SK-N-SH treated with all-trans-retinoic acid at 6 μM for 48 hours (cell line): ENCODE measurements at regions not wholly inside any gene's neighbourhood (a gene's known extent, or its start where the extent isn't known, plus 50 kb on each side); places are given as distances from the start of the nearest gene placed in this dataset.

Experiments used
- ESRRG ChIP-seq: fragments of 250-450 bp; sonication (Bioruptor Pico); IDR thresholded peaks from 2 replicates; pipeline ENCODE4 v1.6.1; 2021; ENCODE audit warnings: mild to moderate bottlenecking
- OSR1 ChIP-seq: fragments of 250-450 bp; sonication (Bioruptor Pico); IDR thresholded peaks from 2 replicates; pipeline ENCODE4 v1.8.0; 2022; ENCODE audit warnings: moderate library complexity, mild to moderate bottlenecking, inconsistent platforms
- PATZ1 ChIP-seq: fragments of 250-450 bp; sonication (Bioruptor Pico); IDR thresholded peaks from 2 replicates; pipeline ENCODE4 v1.8.0; 2020; ENCODE audit warnings: mild to moderate bottlenecking, moderate library complexity, borderline replicate concordance
- POU6F1 ChIP-seq: fragments of 250-450 bp; sonication (Bioruptor Pico); IDR thresholded peaks from 2 replicates; pipeline ENCODE4 v1.8.0; 2021; ENCODE audit warnings: low read depth, mild to moderate bottlenecking, moderate library complexity, borderline replicate concordance
- RARB ChIP-seq: fragments of 250-450 bp; sonication (Bioruptor Pico); IDR thresholded peaks from 2 replicates; pipeline ENCODE4 v1.8.0; 2021; ENCODE audit warnings: mild to moderate bottlenecking, moderate library complexity
- SNAI2 ChIP-seq: fragments of 250-450 bp; sonication (Bioruptor Pico); IDR thresholded peaks from 2 replicates; pipeline ENCODE4 v1.5.0; 2020; ENCODE audit warnings: mild to moderate bottlenecking, moderate library complexity
- TCF4 ChIP-seq: fragments of 250-450 bp; sonication (Bioruptor Pico); IDR thresholded peaks from 2 replicates; pipeline ENCODE4 v1.8.0; 2021; ENCODE audit warnings: mild to moderate bottlenecking, moderate library complexity, borderline replicate concordance
- TSHZ2 ChIP-seq: fragments of 250-450 bp; sonication (Bioruptor Pico); IDR thresholded peaks from 2 replicates; pipeline ENCODE4 v1.5.0; 2020; ENCODE audit warnings: mild to moderate bottlenecking, moderate library complexity
- ZC3H10 ChIP-seq: fragments of 250-450 bp; sonication (Bioruptor Pico); IDR thresholded peaks from 2 replicates; pipeline ENCODE4 v1.5.1; 2021; ENCODE audit warnings: mild to moderate bottlenecking, moderate library complexity
- ZFP3 ChIP-seq: fragments of 250-450 bp; sonication (Bioruptor Pico); IDR thresholded peaks from 2 replicates; pipeline ENCODE4 v1.5.0; 2020; ENCODE audit warnings: mild to moderate bottlenecking, moderate library complexity
- ZNF565 ChIP-seq: fragments of 450-650 bp; formaldehyde crosslinking; conservative IDR thresholded peaks from 2 replicates; pipeline ENCODE4 v1.5.0; 2020; ENCODE audit warnings: low read depth, mild to moderate bottlenecking, moderate library complexity
- ZNF70 ChIP-seq: fragments of 450-650 bp; formaldehyde crosslinking; IDR thresholded peaks from 2 replicates; pipeline ENCODE4 v1.5.0; 2020; ENCODE audit warnings: mild to moderate bottlenecking, moderate library complexity
- TF ChIP-seq, protein P1 (sequence below): fragments of 250-450 bp; sonication (Bioruptor Pico); IDR thresholded peaks from 2 replicates; pipeline ENCODE4 v1.5.1; 2020; ENCODE audit warnings: low read depth, mild to moderate bottlenecking, moderate library complexity
- TF ChIP-seq, protein P2 (sequence below): fragments of 250-450 bp; sonication (Bioruptor Pico); IDR thresholded peaks from 2 replicates; pipeline ENCODE4 v1.5.1; 2021; ENCODE audit warnings: mild to moderate bottlenecking, moderate library complexity

DNA sequence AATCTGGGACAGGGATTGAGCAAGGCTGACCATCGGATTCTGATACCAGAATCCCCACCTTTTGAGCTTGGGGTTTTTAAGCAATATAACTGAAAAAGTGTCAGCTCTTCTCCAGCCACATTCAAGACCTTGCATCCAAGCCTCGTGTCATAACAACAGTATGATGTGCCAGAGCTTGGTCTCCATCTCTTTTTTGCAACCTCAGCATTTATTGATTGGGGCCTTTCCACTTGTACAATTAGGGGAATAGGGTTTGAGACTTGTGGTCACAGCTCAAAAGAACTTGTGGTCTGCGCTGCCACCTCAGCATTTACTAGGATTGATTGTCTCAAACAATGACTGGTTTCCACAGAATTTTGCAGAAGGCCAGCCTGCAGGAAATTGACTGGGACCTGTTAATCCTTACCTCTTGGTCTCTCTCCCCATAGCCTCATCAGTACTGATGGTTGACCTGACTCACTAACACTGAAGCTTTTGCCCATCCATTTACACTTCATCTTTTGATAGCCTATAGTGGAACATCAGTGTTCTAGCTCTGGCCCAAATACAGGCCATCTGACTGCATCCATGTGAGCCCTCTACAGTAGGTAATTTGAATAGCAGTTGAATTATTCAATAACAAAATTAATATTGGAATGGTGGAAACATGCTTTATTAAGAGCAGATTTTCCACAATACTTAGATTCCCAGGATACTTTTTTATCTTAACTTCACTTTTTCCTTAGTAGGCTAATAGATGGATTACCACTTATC is 381.6 kb upstream of the PRR16 start:
- TF ChIP-seq ZFP3, result no peak
- no peak for TF ChIP-seq ZNF70 (CRISPR knock-in tag)
- TF ChIP-seq TCF4 (CRISPR knock-in tag), result no peak
- no peak for TF ChIP-seq PATZ1 (CRISPR knock-in tag)
- TF ChIP-seq SNAI2 (CRISPR knock-in tag), result no peak
- TF ChIP-seq ESRRG (CRISPR knock-in tag), result no peak
- no peak for TF ChIP-seq ZNF565
- TF ChIP-seq TSHZ2 (CRISPR knock-in tag), result no peak
- TF ChIP-seq, protein P1, sequence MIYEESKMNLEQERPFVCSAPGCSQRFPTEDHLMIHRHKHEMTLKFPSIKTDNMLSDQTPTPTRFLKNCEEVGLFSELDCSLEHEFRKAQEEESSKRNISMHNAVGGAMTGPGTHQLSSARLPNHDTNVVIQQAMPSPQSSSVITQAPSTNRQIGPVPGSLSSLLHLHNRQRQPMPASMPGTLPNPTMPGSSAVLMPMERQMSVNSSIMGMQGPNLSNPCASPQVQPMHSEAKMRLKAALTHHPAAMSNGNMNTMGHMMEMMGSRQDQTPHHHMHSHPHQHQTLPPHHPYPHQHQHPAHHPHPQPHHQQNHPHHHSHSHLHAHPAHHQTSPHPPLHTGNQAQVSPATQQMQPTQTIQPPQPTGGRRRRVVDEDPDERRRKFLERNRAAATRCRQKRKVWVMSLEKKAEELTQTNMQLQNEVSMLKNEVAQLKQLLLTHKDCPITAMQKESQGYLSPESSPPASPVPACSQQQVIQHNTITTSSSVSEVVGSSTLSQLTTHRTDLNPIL (CRISPR knock-in tag), result no peak
- TF ChIP-seq ZC3H10 (CRISPR knock-in tag), result no peak
- no peak for TF ChIP-seq OSR1
- TF ChIP-seq RARB (CRISPR knock-in tag), result no peak
- TF ChIP-seq POU6F1 (CRISPR knock-in tag), result no peak
- TF ChIP-seq, protein P2, sequence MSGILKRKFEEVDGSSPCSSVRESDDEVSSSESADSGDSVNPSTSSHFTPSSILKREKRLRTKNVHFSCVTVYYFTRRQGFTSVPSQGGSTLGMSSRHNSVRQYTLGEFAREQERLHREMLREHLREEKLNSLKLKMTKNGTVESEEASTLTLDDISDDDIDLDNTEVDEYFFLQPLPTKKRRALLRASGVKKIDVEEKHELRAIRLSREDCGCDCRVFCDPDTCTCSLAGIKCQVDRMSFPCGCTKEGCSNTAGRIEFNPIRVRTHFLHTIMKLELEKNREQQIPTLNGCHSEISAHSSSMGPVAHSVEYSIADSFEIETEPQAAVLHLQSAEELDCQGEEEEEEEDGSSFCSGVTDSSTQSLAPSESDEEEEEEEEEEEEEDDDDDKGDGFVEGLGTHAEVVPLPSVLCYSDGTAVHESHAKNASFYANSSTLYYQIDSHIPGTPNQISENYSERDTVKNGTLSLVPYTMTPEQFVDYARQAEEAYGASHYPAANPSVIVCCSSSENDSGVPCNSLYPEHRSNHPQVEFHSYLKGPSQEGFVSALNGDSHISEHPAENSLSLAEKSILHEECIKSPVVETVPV (CRISPR knock-in tag), result no peak
